Activated gamma-delta T cell (primary cell): ENCODE measurements at regions not wholly inside any gene's neighbourhood (a gene's known extent, or its start where the extent isn't known, plus 50 kb on each side); places are given as distances from the start of the nearest gene placed in this dataset.
"Not testable (repeated sequence)": the region's sequence is repeated elsewhere in the genome, so short reads cannot be mapped to it uniquely, and the experiment has no call there.

Source experiments
- DNase-seq: peaks from one replicate; lab custom pipeline; 2025; lab: John Stamatoyannopoulos, UW

DNA sequence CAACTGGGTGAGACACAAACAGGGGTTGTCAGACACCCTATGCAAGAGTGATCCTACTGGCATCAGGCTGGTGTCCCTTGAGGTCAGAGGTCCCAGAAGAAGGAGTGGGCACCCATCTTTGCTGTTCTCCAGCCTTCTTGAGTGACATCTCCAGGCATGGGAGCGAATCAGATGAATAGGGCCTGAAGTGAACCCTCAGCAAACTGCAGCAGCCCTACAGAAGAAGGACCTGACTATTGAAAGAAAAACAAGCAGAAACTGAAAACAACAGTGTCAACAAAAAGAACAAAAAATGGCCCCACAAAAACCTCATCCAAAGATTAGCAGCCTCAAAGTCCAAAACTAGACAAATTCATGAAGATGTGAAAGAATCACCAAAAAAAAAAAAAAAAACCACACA is 1229.7 kb upstream of the CRIM1 start:
- no peak for DNase-seq

DNA sequence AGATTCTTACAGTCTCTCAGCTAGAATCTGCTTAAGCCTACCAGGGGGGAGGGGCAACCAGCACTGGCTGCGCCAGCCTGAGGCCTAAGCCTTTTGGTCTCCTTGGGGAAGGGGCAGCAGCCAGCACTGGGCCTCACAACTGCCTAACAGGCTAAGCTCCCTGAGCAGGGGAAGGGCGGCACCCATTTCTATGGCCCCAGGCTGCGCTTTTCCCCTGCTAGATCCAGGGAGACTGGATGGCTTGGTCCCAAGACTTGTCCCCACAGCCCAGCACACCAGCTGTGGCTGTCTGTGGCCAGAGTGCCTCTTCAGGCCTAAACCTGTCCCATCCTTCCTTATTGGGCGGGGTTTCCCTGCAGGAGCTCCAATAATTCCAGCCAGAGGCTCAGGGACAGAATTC is 1230.3 kb upstream of the CRIM1 start:
- no peak for DNase-seq

- DNase-seq, result no peak
Observed at GRCh38 chr2:35116151-35116550, 1239.4 kb upstream of the CRIM1 start.

- no peak for DNase-seq
Observed at GRCh38 chr2:35114765-35115164, 1240.8 kb upstream of the CRIM1 start.

- DNase-seq, result not testable (repeated sequence)
Observed at GRCh38 chr2:35112367-35112766, 1243.2 kb upstream of the CRIM1 start.

DNA sequence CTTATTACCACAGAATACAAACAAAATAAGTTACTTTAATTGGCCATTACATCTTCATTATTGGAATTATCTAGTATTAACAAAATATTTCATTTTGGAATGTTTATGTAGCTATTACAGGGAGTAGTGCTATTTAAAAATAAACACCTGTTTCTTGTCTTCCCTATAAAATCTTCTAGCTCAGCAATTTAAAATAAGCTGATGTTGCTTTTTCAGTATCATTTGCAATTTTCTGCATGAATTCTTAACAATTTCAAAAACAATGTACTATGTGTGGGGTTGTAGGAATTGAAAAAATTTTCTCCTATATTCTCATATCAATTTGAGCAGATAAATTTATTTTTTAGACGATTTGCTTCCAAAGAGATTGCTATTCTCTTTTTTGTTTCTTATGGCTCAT is 1251.3 kb upstream of the CRIM1 start:
- DNase-seq, result no peak

GRCh38 chr2:35099342-35099741 is 1256.2 kb upstream of the CRIM1 start:
- DNase-seq, result no peak

GRCh38 chr2:35082072-35082471 is 1273.5 kb upstream of the CRIM1 start:
- DNase-seq, result no peak

GRCh38 chr2:35081622-35082015 is 1274.0 kb upstream of the CRIM1 start:
- DNase-seq, result no peak

DNA sequence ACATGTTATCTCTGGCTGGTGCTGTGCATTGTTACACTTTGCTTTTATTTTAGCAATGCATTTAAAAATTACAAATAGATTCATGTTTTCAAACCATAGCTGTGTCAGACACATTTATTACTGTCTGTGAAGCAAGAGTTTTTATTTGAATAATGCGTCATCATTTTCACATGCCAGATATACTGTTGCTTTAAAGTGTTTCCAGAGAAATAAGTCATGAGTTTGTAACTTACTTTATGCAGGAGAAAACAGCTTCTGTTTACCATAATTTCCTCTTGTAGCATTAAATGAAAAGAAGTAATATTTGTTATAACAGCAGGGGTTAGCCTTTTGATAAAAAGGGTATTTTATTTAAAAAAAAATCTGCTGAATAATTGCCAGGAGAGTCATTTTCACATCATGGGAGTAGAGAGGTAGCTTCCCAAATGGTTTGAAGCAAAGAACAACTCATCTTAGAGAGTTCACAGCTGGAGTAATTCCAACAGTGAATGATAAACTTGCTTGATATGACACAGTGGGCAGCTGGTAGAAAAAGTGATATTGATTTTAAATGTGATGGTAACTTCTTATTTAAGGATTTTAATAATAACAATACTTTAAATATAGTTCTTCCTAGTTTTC is 1274.5 kb upstream of the CRIM1 start:
- no peak for DNase-seq

- DNase-seq, result no peak
Observed at GRCh38 chr2:35080231-35080910, 1275.2 kb upstream of the CRIM1 start.

GRCh38 chr2:35067420-35067819 is 1288.2 kb upstream of the CRIM1 start:
- DNase-seq, result no peak

DNA sequence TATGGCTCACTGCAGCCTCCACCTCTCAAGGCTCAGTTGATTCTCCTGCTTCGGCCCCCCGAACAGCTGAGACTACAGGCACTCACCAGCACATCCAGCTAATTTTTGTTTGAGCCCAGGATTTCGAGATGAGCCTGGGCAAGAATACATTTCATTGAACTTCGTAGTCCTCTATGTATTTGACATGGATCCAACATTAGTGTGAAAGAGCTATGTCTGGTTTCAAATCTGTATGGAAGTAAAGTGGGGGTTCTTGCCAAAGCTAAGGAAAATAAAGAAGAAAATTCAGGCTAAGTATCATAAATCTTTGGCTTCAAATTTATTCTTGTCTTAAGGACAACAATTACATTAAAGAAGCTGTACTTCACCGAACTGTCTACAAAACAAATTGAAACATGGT is 1291.7 kb upstream of the CRIM1 start:
- DNase-seq, result no peak

DNA sequence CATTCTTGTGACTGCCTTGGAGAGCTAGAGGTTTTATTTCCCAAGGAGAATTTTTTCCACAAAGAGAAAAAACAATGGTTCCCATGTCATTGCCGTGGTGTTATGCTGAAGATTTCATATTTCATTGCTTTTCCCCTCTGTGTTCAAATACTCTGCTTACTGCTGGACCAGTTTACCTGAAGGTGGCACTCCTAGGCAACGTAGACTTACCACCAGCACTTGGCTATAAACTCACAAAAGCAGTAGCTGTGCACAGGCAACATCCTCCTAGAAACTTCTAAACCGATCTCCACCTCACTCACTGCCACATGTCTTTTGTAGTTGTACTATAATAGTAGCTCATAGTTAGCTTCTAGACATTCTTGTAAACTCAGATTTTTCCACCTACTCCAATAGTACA is 1319.7 kb upstream of the CRIM1 start:
- no peak for DNase-seq

DNA sequence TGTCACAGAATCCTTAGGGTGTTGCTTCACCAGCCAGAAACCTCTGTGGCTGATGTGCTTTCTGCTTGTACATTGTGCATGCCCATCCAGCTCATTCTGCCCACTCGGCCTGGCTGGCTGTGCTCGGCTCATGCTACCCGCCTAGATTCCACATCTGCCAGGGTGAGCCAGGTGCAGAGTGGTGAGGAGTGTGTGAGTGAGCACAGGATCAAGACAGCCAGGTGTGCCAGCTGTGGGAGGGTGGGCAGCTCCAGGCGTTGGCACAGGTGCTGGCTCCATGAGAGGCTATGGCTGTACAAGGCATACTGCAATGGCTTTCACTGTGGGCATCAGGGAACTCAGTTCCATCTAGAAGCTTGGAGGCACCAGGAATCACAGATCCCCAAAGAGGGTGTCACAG is 1321.8 kb upstream of the CRIM1 start:
- DNase-seq, result no peak

DNA sequence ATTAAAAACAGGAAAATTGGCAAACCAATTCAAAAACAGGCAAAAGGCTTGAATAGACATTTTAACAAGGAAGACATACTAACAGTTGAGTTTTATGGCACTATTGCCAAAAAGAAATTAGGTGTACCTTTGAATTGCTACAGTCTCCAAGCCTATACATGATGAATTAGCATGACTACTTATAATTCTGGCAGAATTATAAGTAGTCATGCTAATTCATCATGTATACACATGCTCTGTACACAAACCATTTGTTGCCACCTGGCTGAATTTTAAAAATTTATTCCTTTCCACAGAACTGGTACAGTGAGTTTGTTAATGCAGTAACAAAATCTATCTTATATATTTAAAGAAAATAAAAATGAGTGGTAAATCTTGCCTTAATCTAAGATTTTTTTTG is 1332.0 kb upstream of the CRIM1 start:
- no peak for DNase-seq

- DNase-seq, result no peak
Observed at GRCh38 chr2:35000453-35000852, 1355.1 kb upstream of the CRIM1 start.

- DNase-seq, result no peak
Observed at GRCh38 chr2:34998741-34999140, 1356.8 kb upstream of the CRIM1 start.

DNA sequence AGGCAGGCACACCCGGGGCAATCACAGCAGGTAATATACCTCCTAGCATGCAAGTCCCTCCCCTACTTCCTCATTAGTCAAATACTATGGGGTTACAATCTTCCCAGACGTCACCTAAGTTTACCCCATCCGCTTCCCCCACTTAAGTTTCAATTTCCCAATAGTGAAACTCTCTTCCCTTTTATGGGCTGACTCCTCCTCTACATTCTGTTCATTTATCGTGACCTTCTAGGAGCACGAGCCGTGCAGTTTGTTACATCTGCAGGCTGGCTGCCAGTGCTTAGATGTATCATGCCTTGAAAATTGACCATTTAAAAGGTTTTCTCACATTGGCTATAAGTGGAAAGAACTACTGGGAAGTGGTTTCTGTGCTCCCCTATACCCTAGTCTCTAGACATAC is 1357.8 kb upstream of the CRIM1 start:
- DNase-seq, result no peak

- no peak for DNase-seq
Observed at GRCh38 chr2:34995196-34995595, 1360.4 kb upstream of the CRIM1 start.

GRCh38 chr2:34991508-34992274 is 1363.9 kb upstream of the CRIM1 start:
- no peak for DNase-seq

DNA sequence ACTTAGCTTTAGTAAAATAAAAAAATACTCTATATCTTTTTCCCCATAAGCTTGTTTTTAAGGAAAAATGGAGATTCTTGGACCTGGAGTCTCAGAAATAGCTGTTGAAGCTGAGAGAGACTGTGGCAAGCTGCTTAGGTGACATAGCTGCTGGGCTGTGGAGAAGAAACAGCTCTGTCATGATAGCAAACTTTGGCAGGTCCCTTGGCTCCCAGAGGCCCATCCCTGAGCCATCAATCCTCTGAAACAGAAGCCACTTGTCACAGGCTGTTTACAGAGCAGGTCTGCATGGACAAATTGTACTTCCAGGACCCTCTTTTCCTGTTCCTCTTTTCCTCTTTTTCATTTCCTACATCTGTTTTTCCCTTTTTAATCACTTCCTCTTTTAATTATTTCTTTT is 1370.1 kb upstream of the CRIM1 start:
- no peak for DNase-seq

- no peak for DNase-seq
Observed at GRCh38 chr2:34980689-34981088, 1374.9 kb upstream of the CRIM1 start.
